IMR-90 (cell line): ENCODE measurements at regions not wholly inside any gene's neighbourhood (a gene's known extent, or its start where the extent isn't known, plus 50 kb on each side); places are given as distances from the start of the nearest gene placed in this dataset.

Experiments used
- ATAC-seq: fragments of 200-7000 bp; cut with Tn5 transposase; 2 replicates; pipeline ENCODE4 v1.9.1; 2020; ENCODE audit warnings: low read depth, mild to moderate bottlenecking, moderate library complexity
- BruUV-seq: library from RNA; stranded (reverse); fragments of 400-500 nt; replicated peaks from 2 replicates; lab custom pipeline; 2021; lab: Mats Ljungman, UMichigan
- CTCF ChIA-PET: fragments of 300-600 bp; formaldehyde crosslinking; extraction: SDS; loops from one replicate; lab custom pipeline; 2021; ENCODE audit warnings: antibody characterized with exemption; lab: Yijun Ruan, JAX
- POLR2A ChIA-PET: fragments of 300-600 bp; sonication (Branson Sonifier 250); formaldehyde crosslinking; loops from one replicate; lab custom pipeline; 2022; ENCODE audit warnings: antibody characterized with exemption; ENCODE audit not compliant: unreplicated experiment; lab: Charles Lee
- DNase-seq: peaks from one replicate; pipeline ENCODE4 v3.0.0; 2013
- H2AFZ ChIP-seq: replicated peaks from 2 replicates; pipeline ENCODE3; 2013; ENCODE audit warnings: low read length, mild to moderate bottlenecking; ENCODE audit not compliant: poor library complexity
- H2AK5ac ChIP-seq: 2 replicates; pipeline ENCODE4 v1.6.1; 2013; ENCODE audit warnings: low read depth, low read length, inconsistent platforms
- H2AK9ac ChIP-seq: replicated peaks from 2 replicates; pipeline ENCODE3; 2013; ENCODE audit warnings: mild to moderate bottlenecking, low read depth, low read length, moderate library complexity; ENCODE audit not compliant: poor library complexity
- H2BK120ac ChIP-seq: 2 replicates; pipeline ENCODE4 v1.6.1; 2013; ENCODE audit warnings: low read depth, low read length, inconsistent platforms
- H2BK15ac ChIP-seq: 3 replicates; pipeline ENCODE4 v1.6.1; 2013; ENCODE audit warnings: low read depth, low read length, inconsistent platforms
- H2BK20ac ChIP-seq: 2 replicates; pipeline ENCODE4 v1.6.1; 2013; ENCODE audit warnings: low read depth, mild to moderate bottlenecking, inconsistent platforms, low read length, moderate library complexity
- H2BK5ac ChIP-seq: 2 replicates; pipeline ENCODE4 v1.6.1; 2013; ENCODE audit warnings: mild to moderate bottlenecking, low read depth, low read length, inconsistent platforms; ENCODE audit not compliant: poor library complexity, severe bottlenecking
- H3K14ac ChIP-seq: replicated peaks from 2 replicates; pipeline ENCODE4 v1.6.1; 2013; ENCODE audit warnings: low read depth, low read length, inconsistent platforms
- H3K18ac ChIP-seq: 2 replicates; pipeline ENCODE4 v1.6.1; 2013; ENCODE audit warnings: low read depth, low read length, control low read depth
- H3K23ac ChIP-seq: 2 replicates; pipeline ENCODE4 v1.6.1; 2013; ENCODE audit warnings: low read depth, low read length, inconsistent platforms
- H3K27ac ChIP-seq: 2 replicates; pipeline ENCODE4 v1.5.1; 2013; ENCODE audit warnings: mild to moderate bottlenecking, control low read depth, low read length; ENCODE audit not compliant: insufficient read depth
- H3K27me3 ChIP-seq: 2 replicates; pipeline ENCODE4 v1.6.1; 2013; ENCODE audit warnings: low read length; ENCODE audit not compliant: control insufficient read depth, insufficient read depth
- H3K36me3 ChIP-seq: 2 replicates; pipeline ENCODE4 v1.6.1; 2013; ENCODE audit warnings: low read length, mixed read lengths; ENCODE audit not compliant: control insufficient read depth, insufficient read depth
- H3K4ac ChIP-seq: 2 replicates; pipeline ENCODE4 v1.6.1; 2013; ENCODE audit warnings: low read depth, low read length, inconsistent platforms
- H3K4me1 ChIP-seq: 2 replicates; pipeline ENCODE4 v1.6.1; 2013; ENCODE audit warnings: low read length, mixed read lengths; ENCODE audit not compliant: control insufficient read depth, insufficient read depth
- H3K4me2 ChIP-seq: 2 replicates; pipeline ENCODE4 v1.6.1; 2013; ENCODE audit warnings: low read depth, mild to moderate bottlenecking, control low read depth, low read length, moderate library complexity
- H3K4me3 ChIP-seq: 2 replicates; pipeline ENCODE4 v1.5.1; 2013; ENCODE audit warnings: low read depth, mild to moderate bottlenecking, control low read depth, low read length, moderate library complexity; ENCODE audit not compliant: insufficient read depth
- H3K56ac ChIP-seq: 2 replicates; pipeline ENCODE4 v1.6.1; 2013; ENCODE audit warnings: low read length, inconsistent platforms; ENCODE audit not compliant: insufficient read depth; ENCODE audit errors: extremely low read depth
- H3K79me1 ChIP-seq, 2 experiments: 2 replicates each; pipeline ENCODE4 v1.6.1; 2013; ENCODE audit warnings: low read length in 2 of 2, inconsistent platforms in 1 of 2, low read depth in 1 of 2
- H3K9ac ChIP-seq: 2 replicates; pipeline ENCODE4 v1.6.1; 2013; ENCODE audit warnings: low read depth, low read length, control low read depth
- H3K9me1 ChIP-seq: 2 replicates; pipeline ENCODE4 v1.6.1; 2013; ENCODE audit warnings: low read length, inconsistent platforms; ENCODE audit not compliant: insufficient read depth
- H3K9me3 ChIP-seq: 2 replicates; pipeline ENCODE4 v1.6.1; 2013; ENCODE audit warnings: low read length; ENCODE audit not compliant: control insufficient read depth, insufficient read depth
- H4K20me1 ChIP-seq: 2 replicates; pipeline ENCODE4 v1.6.1; 2013; ENCODE audit warnings: low read length, inconsistent platforms; ENCODE audit not compliant: insufficient read depth
- H4K5ac ChIP-seq: 2 replicates; pipeline ENCODE4 v1.6.1; 2013; ENCODE audit warnings: mild to moderate bottlenecking, low read depth, low read length, control low read depth
- H4K8ac ChIP-seq, 2 experiments: 2 replicates each; pipeline ENCODE4 v1.6.1; 2013; ENCODE audit warnings: low read depth in 2 of 2, low read length in 2 of 2, control low read depth in 1 of 2, inconsistent platforms in 1 of 2
- H4K91ac ChIP-seq: 2 replicates; pipeline ENCODE4 v1.6.1; 2013; ENCODE audit warnings: low read depth, low read length, inconsistent platforms; ENCODE audit not compliant: insufficient read depth
- BHLHE40 ChIP-seq: fragments of 150-350 bp; IDR thresholded peaks from 2 replicates; pipeline ENCODE4 v1.6.1; 2016; ENCODE audit warnings: mild to moderate bottlenecking, low read depth, low read length
- CEBPB ChIP-seq: IDR thresholded peaks from 2 replicates; pipeline ENCODE4 v1.6.1; 2012; ENCODE audit warnings: low read depth, low read length, improper control_type of control experiment
- CHD1 ChIP-seq: IDR thresholded peaks from 2 replicates; pipeline ENCODE4 v1.6.1; 2012; ENCODE audit warnings: low read depth, low read length, improper control_type of control experiment
- CTCF ChIP-seq: conservative IDR thresholded peaks from 2 replicates; pipeline ENCODE4 v1.5.1; 2012; ENCODE audit warnings: mild to moderate bottlenecking, low read depth, low read length, improper control_type of control experiment
- ELK1 ChIP-seq: fragments of 150-350 bp; IDR thresholded peaks from 2 replicates; pipeline ENCODE4 v1.6.1; 2016; ENCODE audit warnings: low read depth, mild to moderate bottlenecking, low read length, moderate library complexity, borderline replicate concordance
- FOS ChIP-seq: fragments of 150-350 bp; IDR thresholded peaks from 2 replicates; pipeline ENCODE4 v1.6.1; 2016; ENCODE audit warnings: low read depth, low read length
- MAFK ChIP-seq: IDR thresholded peaks from 2 replicates; pipeline ENCODE4 v1.6.1; 2012; ENCODE audit warnings: low read depth, low read length, improper control_type of control experiment
- MAZ ChIP-seq: IDR thresholded peaks from 2 replicates; pipeline ENCODE4 v1.6.1; 2012; ENCODE audit warnings: low read depth, mild to moderate bottlenecking, low read length, improper control_type of control experiment, moderate library complexity, borderline replicate concordance
- MXI1 ChIP-seq: IDR thresholded peaks from 2 replicates; pipeline ENCODE4 v1.6.1; 2012; ENCODE audit warnings: low read depth, mild to moderate bottlenecking, low read length, moderate library complexity, borderline replicate concordance
- NFE2L2 ChIP-seq: fragments of 150-350 bp; IDR thresholded peaks from 2 replicates; pipeline ENCODE4 v1.6.1; 2016; ENCODE audit warnings: low read depth, mild to moderate bottlenecking, low read length
- POLR2A ChIP-seq: IDR thresholded peaks from 2 replicates; pipeline ENCODE4 v1.6.1; 2012; ENCODE audit warnings: mild to moderate bottlenecking, low read depth, low read length
- RAD21 ChIP-seq: IDR thresholded peaks from 2 replicates; pipeline ENCODE4 v1.6.1; 2012; ENCODE audit warnings: low read length, improper control_type of control experiment
- RCOR1 ChIP-seq: IDR thresholded peaks from 2 replicates; pipeline ENCODE4 v1.6.1; 2012; ENCODE audit warnings: mild to moderate bottlenecking, low read length, improper control_type of control experiment; ENCODE audit not compliant: insufficient replicate concordance
- RFX5 ChIP-seq: IDR thresholded peaks from 2 replicates; pipeline ENCODE4 v1.8.0; 2012; ENCODE audit warnings: low read depth, mild to moderate bottlenecking, low read length, moderate library complexity
- SMC3 ChIP-seq: fragments of 150-350 bp; IDR thresholded peaks from 2 replicates; pipeline ENCODE4 v1.6.1; 2016; ENCODE audit warnings: low read depth, mild to moderate bottlenecking, antibody characterized with exemption, low read length, moderate library complexity
- USF2 ChIP-seq: fragments of 150-350 bp; IDR thresholded peaks from 2 replicates; pipeline ENCODE4 v1.6.1; 2017; ENCODE audit warnings: mild to moderate bottlenecking, antibody characterized with exemption, low read length, low read depth
- WGBS, 2 experiments: methylation state at CpG; one replicate each; pipeline versions ENCODE4 v1.1.5 to v1.1.7; 2013; ENCODE audit warnings: missing lambda C conversion rate in 2 of 2; ENCODE audit not compliant: insufficient read length in 1 of 2; ENCODE audit errors: extremely low coverage in 2 of 2; 5-methylcytosine and 5-hydroxymethylcytosine counted together
- dilution Hi-C: fragments of 300-500 bp; cut with HindIII; formaldehyde crosslinking; loops from one replicate; pipeline ENCODE4 v1.14.3; 2018; ENCODE audit warnings: low sequenced_read_pairs; ENCODE audit not compliant: unreplicated experiment
- in situ Hi-C: fragments of 300-500 bp; cut with MboI; formaldehyde crosslinking; loops from 3 replicates; pipeline ENCODE4 v1.14.3; 2019; ENCODE audit warnings: low sequenced_read_pairs, inconsistent platforms, mixed read lengths
- intact Hi-C: fragments of 100-400 bp; cut with micrococcal nuclease; formaldehyde crosslinking; loops from 2 replicates; pipeline ENCODE4 v1.10.0; 2022

- Histone ChIP-seq H2AK9ac (no peak overlapping the region), H3K9ac (no peak overlapping the region), H2BK20ac (no peak overlapping the region; the same call in 1 of the 2 replicates), H3K9me1 (no peaks in the 10 kb centered on the region), H3K4me1 (peaks cover 5% of the 10 kb centered on the region; the same call in 1 of the 2 replicates), H2AK5ac (no peak overlapping the region), H4K5ac (no peak overlapping the region), H3K27ac (no peak overlapping the region), H3K9me3 (no peaks in the 10 kb centered on the region; the same call in 1 of the 2 replicates), H3K4ac (no peak overlapping the region; the same call in 1 of the 2 replicates), H4K8ac (no peak overlapping the region), H3K4me3 (no peak overlapping the region), H3K27me3 (no peaks in the 10 kb centered on the region), H3K23ac (no peak overlapping the region), H3K4me2 (no peak overlapping the region), H3K56ac (no peak overlapping the region), H2AFZ (no peak overlapping the region), H2BK5ac (no peak overlapping the region), H3K14ac (no peak overlapping the region), H2BK120ac (no peak overlapping the region), H2BK15ac (no peak overlapping the region), H4K20me1 (no peaks in the 10 kb centered on the region), H3K18ac (peak overlapping the region; percentile 22; the same call in 1 of the 2 replicates), H3K79me1 (no peaks in the 10 kb centered on the region), H4K91ac (0 out of 2 replicates have a peak overlapping the region, but pooled peaks have one; percentile 36), H3K36me3 (no peaks in the 10 kb centered on the region)
- intact Hi-C loops (no loop called here), dilution Hi-C loops (no loop called here), in situ Hi-C loops (no loop called here)
- ATAC-seq, result no peak
- TF ChIP-seq CEBPB, result no peak
- TF ChIP-seq USF2, result no peak
- no peak for TF ChIP-seq BHLHE40
- TF ChIP-seq RCOR1, result no peak
- no peak for TF ChIP-seq POLR2A
- no peak for TF ChIP-seq MXI1
- no peak for TF ChIP-seq NFE2L2
- TF ChIP-seq CTCF, result no peak
- TF ChIP-seq CHD1, result no peak
- TF ChIP-seq FOS, result no peak
- no peak for TF ChIP-seq MAZ
- no peak for TF ChIP-seq RFX5
- no peak for TF ChIP-seq RAD21
- TF ChIP-seq MAFK, result no peak
- TF ChIP-seq SMC3, result no peak
- no peak for TF ChIP-seq ELK1
- CTCF ChIA-PET, result no interaction called here
- WGBS, 2 experiments, result 38% methylated on average over 1 of the region's 3 CpGs; no CpG with 5 or more reads in 1 of the 2 experiments
- DNase-seq, result no peak
- POLR2A ChIA-PET, result no interaction called here
- BruUV-seq, result no TSS peak
These were observed 280.5 kb downstream of the UQCRFS1 start for GRCh38 chr19:28932446-28932845.
